ENCODE measurements at regions not wholly inside any gene's neighbourhood (a gene's known extent, or its start where the extent isn't known, plus 50 kb on each side); places are given as distances from the start of the nearest gene placed in this dataset.

GRCh38 chr4:52317981-52318380 is 266.9 kb downstream of the SPATA18 start:
- H3K27me3 ChIP-seq (ENCODE audit: insufficient read depth, low read depth): no peaks in the 10 kb centered on the region
- POLR2A ChIA-PET (ENCODE audit: unreplicated experiment): no interaction called here
- H3K4me2 ChIP-seq: no peak overlapping the region
- H3K4me3 ChIP-seq: no peak overlapping the region
- no TSS peak for BruUV-seq (replicated peaks)
- CTCF ChIA-PET: no interaction called here
- no peaks in the 10 kb centered on the region for H3K9me3 ChIP-seq (ENCODE audit: insufficient read depth, low read depth)
- DNase-seq: peak in 1 of 2 experiments; percentile 75
- TF ChIP-seq CTCF (conservative IDR thresholded peaks at IDR 0.05): no peak
- TF ChIP-seq EZH2 (IDR thresholded peaks at IDR 0.05; ENCODE audit: low read depth): no peak
- H3K9me2 ChIP-seq (ENCODE audit: insufficient read depth): no peaks in the 10 kb centered on the region
- H3K27ac ChIP-seq: peak overlapping the region; percentile 33; the same call in 1 of the 2 replicates
- H3F3A ChIP-seq (ENCODE audit: insufficient read depth, low read depth): peaks cover 2% of the 10 kb centered on the region; the same call in 1 of the 2 replicates
- no peak overlapping the region for H2AFZ ChIP-seq
- H3K36me3 ChIP-seq (ENCODE audit: low read depth): no peaks in the 10 kb centered on the region
- H3K4me1 ChIP-seq (replicated peaks; ENCODE audit: insufficient read depth): peaks cover 23% of the 10 kb centered on the region
- intact Hi-C loops (cut with micrococcal nuclease; ENCODE audit: unreplicated experiment): no loop called here
- no peaks in the 10 kb centered on the region for H3K79me2 ChIP-seq (ENCODE audit: low read depth)
- H4K20me1 ChIP-seq (ENCODE audit: insufficient read depth): no peaks in the 10 kb centered on the region

- Histone ChIP-seq H2AFZ (no peak overlapping the region), H3F3A (ENCODE audit: insufficient read depth, low read depth) (no peaks in the 10 kb centered on the region), H4K20me1 (ENCODE audit: insufficient read depth) (no peaks in the 10 kb centered on the region), H3K27me3 (ENCODE audit: insufficient read depth, low read depth) (no peaks in the 10 kb centered on the region), H3K9me3 (ENCODE audit: insufficient read depth, low read depth) (no peaks in the 10 kb centered on the region), H3K27ac (no peak overlapping the region), H3K79me2 (ENCODE audit: low read depth) (no peaks in the 10 kb centered on the region), H3K36me3 (ENCODE audit: low read depth) (no peaks in the 10 kb centered on the region), H3K4me2 (no peak overlapping the region), H3K9me2 (ENCODE audit: insufficient read depth) (no peaks in the 10 kb centered on the region), H3K4me3 (no peak overlapping the region), H3K4me1 (replicated peaks; ENCODE audit: insufficient read depth) (no peaks in the 10 kb centered on the region)
- CTCF ChIA-PET: no interaction called here
- TF ChIP-seq CTCF (conservative IDR thresholded peaks at IDR 0.05): no peak
- TF ChIP-seq EZH2 (IDR thresholded peaks at IDR 0.05; ENCODE audit: low read depth): no peak
- intact Hi-C loops (cut with micrococcal nuclease; ENCODE audit: unreplicated experiment): no loop called here
- POLR2A ChIA-PET (ENCODE audit: unreplicated experiment): no interaction called here
- DNase-seq: no peak
- BruUV-seq (replicated peaks): no TSS peak
Observed at GRCh38 chr4:52329894-52330293, 278.8 kb downstream of the SPATA18 start.

GRCh38 chr4:52343595-52343994 is 292.5 kb downstream of the SPATA18 start:
- ChIA-PET POLR2A (ENCODE audit: unreplicated experiment) (no interaction called here), CTCF (no interaction called here)
- H3K4me3 ChIP-seq: no peak overlapping the region
- H3K27ac ChIP-seq: no peak overlapping the region
- H3K4me1 ChIP-seq (replicated peaks; ENCODE audit: insufficient read depth): no peaks in the 10 kb centered on the region
- H3K27me3 ChIP-seq (ENCODE audit: insufficient read depth, low read depth): no peaks in the 10 kb centered on the region
- no peak for DNase-seq
- H4K20me1 ChIP-seq (ENCODE audit: insufficient read depth): no peaks in the 10 kb centered on the region
- no TSS peak for BruUV-seq (replicated peaks)
- no peaks in the 10 kb centered on the region for H3K36me3 ChIP-seq (ENCODE audit: low read depth)
- no peaks in the 10 kb centered on the region for H3K79me2 ChIP-seq (ENCODE audit: low read depth)
- no peak overlapping the region for H3K4me2 ChIP-seq
- H3K9me2 ChIP-seq (ENCODE audit: insufficient read depth): no peaks in the 10 kb centered on the region
- no peaks in the 10 kb centered on the region for H3F3A ChIP-seq (ENCODE audit: insufficient read depth, low read depth)
- TF ChIP-seq EZH2 (IDR thresholded peaks at IDR 0.05; ENCODE audit: low read depth) (no peak), CTCF (conservative IDR thresholded peaks at IDR 0.05) (no peak)
- no peak overlapping the region for H2AFZ ChIP-seq
- intact Hi-C loops (cut with micrococcal nuclease; ENCODE audit: unreplicated experiment): no loop called here
- no peaks in the 10 kb centered on the region for H3K9me3 ChIP-seq (ENCODE audit: insufficient read depth, low read depth)

Measured in PC-9 (cell line).